SU-DHL-6 (cell line): ENCODE measurements at regions not wholly inside any gene's neighbourhood (a gene's known extent, or its start where the extent isn't known, plus 50 kb on each side); places are given as distances from the start of the nearest gene placed in this dataset.

Experiments
- EZH2phosphoT487 ChIP-seq: fragments of 200-600 bp; sonication (generic), shearing (Covaris generic); conservative IDR thresholded peaks from 2 replicates; pipeline ENCODE4 v1.6.1; 2018; ENCODE audit warnings: mild to moderate bottlenecking, antibody characterized with exemption, low read length, moderate library complexity, mixed read lengths
- TF ChIP-seq, protein P1 (sequence below): fragments of 200-600 bp; sonication (generic); IDR thresholded peaks from one replicate; pipeline ENCODE4 v1.5.1; 2017; ENCODE audit warnings: antibody characterized with exemption, mild to moderate bottlenecking, low read length, moderate library complexity; ENCODE audit not compliant: insufficient read depth, poor library complexity, severe bottlenecking

DNA sequence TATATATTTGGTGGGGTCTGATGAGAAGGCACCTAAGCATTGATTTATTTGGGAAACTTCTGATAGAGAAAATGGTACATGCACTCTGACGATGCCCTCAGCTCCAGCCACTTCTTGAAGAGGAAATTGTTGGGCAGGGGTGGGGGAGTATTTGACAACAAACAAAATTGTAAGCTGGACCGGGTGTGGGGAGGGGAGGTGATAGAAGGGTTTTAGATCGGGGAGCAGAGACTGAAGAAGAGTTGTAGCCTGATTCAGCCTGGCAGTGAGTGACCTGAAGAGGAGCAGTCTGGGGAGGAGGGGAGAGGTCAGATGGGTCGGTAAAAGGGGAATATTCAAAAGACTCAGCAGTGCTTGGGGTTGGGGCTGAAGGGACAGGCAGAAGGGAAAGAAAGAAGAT is 2284.7 kb downstream of the TP53TG3F start:
- TF ChIP-seq, protein P1, sequence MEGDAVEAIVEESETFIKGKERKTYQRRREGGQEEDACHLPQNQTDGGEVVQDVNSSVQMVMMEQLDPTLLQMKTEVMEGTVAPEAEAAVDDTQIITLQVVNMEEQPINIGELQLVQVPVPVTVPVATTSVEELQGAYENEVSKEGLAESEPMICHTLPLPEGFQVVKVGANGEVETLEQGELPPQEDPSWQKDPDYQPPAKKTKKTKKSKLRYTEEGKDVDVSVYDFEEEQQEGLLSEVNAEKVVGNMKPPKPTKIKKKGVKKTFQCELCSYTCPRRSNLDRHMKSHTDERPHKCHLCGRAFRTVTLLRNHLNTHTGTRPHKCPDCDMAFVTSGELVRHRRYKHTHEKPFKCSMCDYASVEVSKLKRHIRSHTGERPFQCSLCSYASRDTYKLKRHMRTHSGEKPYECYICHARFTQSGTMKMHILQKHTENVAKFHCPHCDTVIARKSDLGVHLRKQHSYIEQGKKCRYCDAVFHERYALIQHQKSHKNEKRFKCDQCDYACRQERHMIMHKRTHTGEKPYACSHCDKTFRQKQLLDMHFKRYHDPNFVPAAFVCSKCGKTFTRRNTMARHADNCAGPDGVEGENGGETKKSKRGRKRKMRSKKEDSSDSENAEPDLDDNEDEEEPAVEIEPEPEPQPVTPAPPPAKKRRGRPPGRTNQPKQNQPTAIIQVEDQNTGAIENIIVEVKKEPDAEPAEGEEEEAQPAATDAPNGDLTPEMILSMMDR, result no peak
- no peak for TF ChIP-seq EZH2phosphoT487
